ENCODE measurements at regions not wholly inside any gene's neighbourhood (a gene's known extent, or its start where the extent isn't known, plus 50 kb on each side); places are given as distances from the start of the nearest gene placed in this dataset.
A peak's percentile ranks its signal among the peaks of the same experiment; 100 is the strongest.

GRCh38 chr3:182148360-182148759 lies 436.6 kb downstream of the SOX2 start:
- no peak for DNase-seq

GRCh38 chr3:182149594-182149993 lies 437.9 kb downstream of the SOX2 start:
- DNase-seq: no peak

GRCh38 chr3:182156326-182156725 lies 444.6 kb downstream of the SOX2 start:
- peak; percentile 32 for DNase-seq

GRCh38 chr3:182165234-182165633 lies 453.5 kb downstream of the SOX2 start:
- no peak for DNase-seq

GRCh38 chr3:182172534-182172933 lies 460.8 kb downstream of the SOX2 start:
- DNase-seq: no peak

DNA sequence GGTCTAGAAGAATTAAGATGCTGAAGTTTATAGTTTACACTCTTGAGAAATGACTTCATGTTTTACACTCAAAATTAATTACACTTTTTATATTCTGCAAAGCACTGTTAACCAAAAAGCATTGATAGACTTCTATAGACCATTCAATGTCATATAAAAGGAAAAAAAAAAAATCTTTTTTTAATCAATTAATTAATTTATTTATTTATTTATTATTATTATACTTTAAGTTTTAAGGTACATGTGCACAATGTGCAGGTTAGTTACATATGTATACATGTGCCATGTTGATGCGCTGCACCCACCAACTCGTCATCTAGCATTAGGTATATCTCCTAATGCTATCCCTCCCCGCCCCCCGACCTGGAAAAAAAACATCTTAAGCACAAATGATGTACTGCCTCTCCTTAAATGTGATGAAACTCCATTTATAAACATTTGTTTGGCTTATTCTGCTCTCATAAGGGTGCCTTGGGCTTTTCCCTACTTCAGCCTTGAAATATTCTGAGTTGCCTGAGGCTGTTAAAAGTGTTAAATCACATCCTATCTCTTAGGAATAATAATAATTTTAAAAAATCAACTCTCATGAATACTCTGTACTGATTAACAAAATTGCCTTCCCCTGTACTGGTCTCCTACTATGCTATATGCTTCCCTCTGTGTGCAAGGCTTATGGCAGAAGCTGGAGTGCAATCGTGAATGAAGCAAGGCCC lies 466.9 kb downstream of the SOX2 start:
- no peak for DNase-seq

DNA sequence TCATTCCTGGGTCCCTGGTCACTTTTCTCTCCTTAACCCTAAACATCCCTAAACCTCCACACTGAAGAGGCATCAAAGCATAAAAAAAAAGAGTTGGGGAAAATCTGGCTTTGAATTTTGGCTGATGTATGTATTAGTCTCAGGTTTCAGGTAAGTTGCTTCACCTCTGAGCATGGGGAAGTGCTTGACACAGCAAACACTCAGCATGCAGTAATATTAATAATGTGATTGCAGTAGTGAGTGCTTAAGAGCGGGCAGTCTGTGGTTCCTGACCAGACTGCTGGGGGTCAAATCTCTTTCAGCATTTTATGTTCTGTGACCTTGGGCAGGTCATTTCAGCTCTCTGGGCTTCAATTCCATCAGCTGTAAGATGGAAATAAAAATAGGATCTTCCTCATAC lies 467.9 kb downstream of the SOX2 start:
- DNase-seq: peak; percentile 29

DNA sequence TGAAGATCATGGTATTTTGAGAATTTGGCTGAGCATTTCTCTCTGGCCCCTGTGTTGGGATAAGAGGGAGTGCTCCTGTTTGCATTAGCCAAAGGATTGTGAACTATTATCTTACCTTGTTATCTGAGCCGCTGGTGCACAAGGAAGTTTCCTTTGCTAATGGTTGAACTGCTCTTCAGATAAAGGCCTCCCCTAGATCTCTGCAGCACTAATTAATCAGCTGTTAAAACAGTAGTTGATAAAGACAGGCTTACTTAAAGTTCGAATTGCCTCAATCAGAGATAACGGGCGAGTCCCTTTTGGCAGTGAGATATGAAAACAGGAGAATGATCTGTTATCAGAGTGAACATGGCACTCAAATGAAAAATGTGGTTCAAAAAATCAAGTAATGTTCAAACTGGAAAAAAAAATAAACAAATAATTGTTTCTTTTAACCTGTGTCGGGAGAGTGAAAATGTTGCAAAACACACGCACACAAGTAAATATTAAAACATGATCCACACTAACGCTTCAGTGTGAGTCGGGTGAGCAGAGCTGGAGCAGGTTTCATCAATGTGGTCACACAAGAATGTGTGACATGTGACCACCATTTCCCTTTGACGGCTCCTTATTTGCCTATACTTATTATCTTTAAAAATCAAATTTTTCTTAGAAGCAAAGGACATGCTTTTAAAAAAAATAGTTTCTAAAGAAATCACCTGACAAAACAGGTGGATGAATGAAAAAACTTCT lies 469.1 kb downstream of the SOX2 start:
- DNase-seq: peak; percentile 41

- peak; percentile 56 for DNase-seq
Observed at GRCh38 chr3:182182531-182182968, 470.8 kb downstream of the SOX2 start.

- no peak for DNase-seq
Observed at GRCh38 chr3:182183716-182184430, 472.1 kb downstream of the SOX2 start.

DNA sequence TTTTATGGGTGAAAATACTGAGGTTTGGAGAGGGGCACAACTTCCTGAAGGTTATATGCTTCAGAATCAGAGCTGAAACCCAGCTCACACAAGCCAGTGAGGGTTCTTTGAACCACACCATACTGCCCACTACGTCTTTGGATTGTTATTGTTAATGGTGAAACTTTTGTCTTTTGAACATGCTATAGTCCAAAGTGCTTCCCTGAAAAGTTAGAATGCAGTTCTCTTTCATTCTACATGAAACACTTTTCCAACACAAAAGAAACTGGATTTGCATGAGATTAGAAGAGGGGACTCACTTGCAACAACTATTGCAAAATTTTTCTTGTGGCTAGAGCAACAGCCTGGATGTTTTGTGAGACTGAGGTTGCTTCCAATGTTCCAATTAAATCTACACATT lies 473.6 kb downstream of the SOX2 start:
- no peak for DNase-seq

GRCh38 chr3:182190056-182190455 lies 478.3 kb downstream of the SOX2 start:
- no peak for DNase-seq

- no peak for DNase-seq
Observed at GRCh38 chr3:182198345-182198744, 486.6 kb downstream of the SOX2 start.

DNA sequence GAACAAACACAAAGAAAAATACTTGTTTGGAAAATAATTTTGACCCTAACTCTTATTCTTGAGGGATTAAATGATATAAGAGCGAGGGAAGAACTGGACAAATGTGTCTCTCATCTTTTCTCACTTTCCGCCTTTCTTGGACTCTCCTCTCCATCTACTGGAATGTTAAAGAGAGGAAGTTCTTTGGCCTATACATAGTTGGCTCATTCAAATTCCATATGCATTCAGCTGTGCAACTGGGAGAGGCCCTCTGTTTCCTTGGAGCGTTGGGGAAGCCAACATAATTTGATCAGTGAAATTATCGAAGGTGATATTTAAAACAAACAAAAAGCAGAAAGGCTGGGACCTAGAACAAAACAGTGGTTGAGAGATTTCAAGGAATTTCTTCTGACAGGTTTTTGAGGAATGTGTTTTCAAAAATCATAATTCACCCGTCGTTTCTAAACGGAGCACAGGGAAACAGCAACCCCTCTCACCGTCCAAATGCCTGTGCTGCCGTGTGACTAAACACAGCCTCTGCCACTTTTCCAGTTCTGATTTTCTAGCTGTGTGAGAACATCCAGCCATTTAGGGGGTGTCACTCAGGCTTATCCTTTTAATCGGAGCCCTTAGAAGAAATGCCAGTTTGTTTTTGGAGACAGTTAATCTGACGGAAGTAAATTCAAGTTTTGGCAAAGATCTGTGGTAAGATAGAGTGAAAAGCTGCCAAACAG lies 489.9 kb downstream of the SOX2 start:
- no peak for DNase-seq

DNA sequence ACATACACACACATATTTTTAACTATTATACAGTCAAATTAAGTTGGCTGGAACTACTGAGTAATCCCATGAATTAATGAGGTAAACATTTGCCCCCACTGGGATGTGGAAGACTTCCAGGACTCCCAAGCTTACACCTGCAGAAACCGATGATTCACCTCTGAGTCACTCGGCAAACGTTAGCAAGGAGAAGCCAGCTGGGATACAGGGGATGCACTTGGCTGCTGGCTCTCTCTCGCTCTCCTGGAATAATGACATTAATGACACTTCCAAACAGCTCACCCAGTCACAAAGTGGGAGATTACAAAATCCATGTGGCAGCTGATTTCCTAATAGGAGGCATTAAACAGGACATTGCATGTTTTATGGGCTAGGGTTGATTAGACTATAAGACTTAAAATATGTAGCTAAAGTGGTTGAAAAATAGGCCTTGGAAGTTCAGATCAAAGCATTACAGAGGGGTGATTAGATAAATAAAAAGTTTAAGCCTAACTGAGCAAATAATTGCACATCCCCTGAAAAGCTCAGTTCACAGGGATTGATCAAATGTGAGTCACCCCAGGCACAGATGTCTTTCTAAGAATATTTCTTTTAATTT lies 500.9 kb downstream of the SOX2 start:
- peak; percentile 96 for DNase-seq

GRCh38 chr3:182214416-182214815 lies 502.7 kb downstream of the SOX2 start:
- no peak for DNase-seq

DNA sequence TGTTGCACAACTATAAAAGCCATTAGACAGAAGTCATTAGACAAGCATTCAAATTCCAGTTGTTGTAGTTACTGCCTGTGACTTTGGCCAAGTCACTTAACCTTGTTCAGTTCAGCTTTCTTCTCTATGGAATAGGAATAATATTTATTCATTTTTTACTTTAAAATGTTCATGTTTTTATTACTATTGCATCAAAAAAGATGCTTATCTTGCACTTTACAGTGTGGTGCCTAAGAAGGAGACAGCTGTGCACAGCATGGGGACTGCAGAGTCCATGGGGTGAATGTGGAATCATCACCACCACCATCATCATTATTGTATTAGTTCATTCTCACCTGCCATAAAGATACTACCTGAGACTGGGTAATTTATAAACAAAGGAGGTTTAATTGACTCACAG lies 504.2 kb downstream of the SOX2 start:
- DNase-seq: no peak

GRCh38 chr3:182216311-182216970 lies 504.7 kb downstream of the SOX2 start:
- no peak for DNase-seq

DNA sequence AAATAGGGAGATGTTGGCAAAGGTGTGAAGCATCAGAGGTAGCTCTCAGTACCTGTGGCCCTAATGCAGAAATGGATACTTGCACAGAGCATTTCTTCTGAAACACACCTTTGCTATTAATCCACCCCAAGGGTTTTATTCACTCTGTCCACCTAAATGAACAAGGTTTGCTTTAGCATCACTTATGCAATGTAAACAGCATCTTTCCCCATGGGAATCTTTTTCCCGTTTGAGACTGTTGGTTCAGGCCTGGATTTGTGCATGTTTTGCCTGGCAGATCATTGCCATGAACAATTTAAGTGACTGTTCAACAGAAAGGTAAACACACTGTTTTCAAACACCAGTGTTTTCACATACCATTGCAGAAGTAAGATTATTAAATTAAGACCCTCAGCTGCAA lies 508.3 kb downstream of the SOX2 start:
- peak; percentile 68 for DNase-seq

DNA sequence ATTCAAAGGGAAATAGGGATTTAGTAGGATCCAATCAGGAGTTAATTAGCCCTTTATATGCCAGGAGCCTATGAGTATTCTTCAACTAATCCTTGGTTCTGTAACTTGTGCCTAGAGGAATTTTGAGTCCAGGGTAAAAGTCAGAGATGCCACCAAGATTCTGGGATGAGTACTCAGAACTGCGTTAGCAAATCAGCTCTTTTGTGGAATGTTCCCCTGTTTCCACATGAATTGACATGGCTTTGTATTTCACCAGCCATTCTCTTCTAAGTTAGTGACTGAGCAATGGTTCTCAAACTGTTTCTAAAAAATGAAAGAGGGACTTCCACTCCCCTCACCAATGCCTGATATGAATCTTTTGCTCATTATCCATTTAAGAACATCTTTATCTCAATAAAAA lies 508.7 kb downstream of the SOX2 start:
- no peak for DNase-seq

DNA sequence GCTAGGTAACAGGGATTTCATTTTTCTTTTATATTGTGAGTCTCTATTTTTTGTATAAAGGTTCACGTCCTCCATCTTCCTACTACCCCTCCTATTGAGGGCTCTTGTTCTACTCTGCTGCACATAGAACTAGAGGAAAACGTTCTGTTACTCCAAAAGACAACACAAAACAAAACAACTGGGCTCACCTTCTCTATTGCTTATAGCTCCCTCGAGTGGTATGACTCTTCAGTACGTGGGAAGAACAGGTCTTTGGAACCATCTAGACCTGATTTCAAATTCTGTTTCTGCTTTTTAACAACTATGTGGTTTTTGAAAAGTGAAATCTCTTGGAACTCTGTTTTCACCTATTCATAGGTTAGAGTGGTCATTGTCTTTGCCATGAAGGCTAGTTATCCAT lies 515.3 kb downstream of the SOX2 start:
- DNase-seq: no peak

GRCh38 chr3:182233405-182233804 lies 521.7 kb downstream of the SOX2 start:
- no peak for DNase-seq
